ENCODE measurements at regions not wholly inside any gene's neighbourhood (a gene's known extent, or its start where the extent isn't known, plus 50 kb on each side); places are given as distances from the start of the nearest gene placed in this dataset.
"Not testable (repeated sequence)": the region's sequence is repeated elsewhere in the genome, so short reads cannot be mapped to it uniquely, and the experiment has no call there.

- no peaks in the 10 kb centered on the region for H3K36me3 ChIP-seq (ENCODE audit: control insufficient read depth, insufficient read depth, low read length)
- DNase-seq = no peak
- 100% methylated on average over 2 of the region's 2 CpGs for WGBS (ENCODE audit: insufficient coverage, low lambda C conversion rate)
- H3K4me1 ChIP-seq (ENCODE audit: control insufficient read depth, insufficient read depth, low read length) = no peaks in the 10 kb centered on the region
- no peaks in the 10 kb centered on the region for H3K9me3 ChIP-seq (ENCODE audit: control insufficient read depth, low read depth, low read length)
- no peak overlapping the region for H3K27ac ChIP-seq (ENCODE audit: low read length)
- peaks cover 8% of the 10 kb centered on the region for H3K27me3 ChIP-seq (ENCODE audit: control insufficient read depth, insufficient read depth, low read length)
- no peak overlapping the region for H3K4me3 ChIP-seq (ENCODE audit: low read length)
Observed at GRCh38 chr7:149683181-149683580, 90.2 kb downstream of the ZNF467 start.

- no peak overlapping the region for H3K4me3 ChIP-seq (ENCODE audit: low read length)
- no peak for DNase-seq
- H3K36me3 ChIP-seq (ENCODE audit: control insufficient read depth, insufficient read depth, low read length) = no peaks in the 10 kb centered on the region
- no peaks in the 10 kb centered on the region for H3K9me3 ChIP-seq (ENCODE audit: control insufficient read depth, low read depth, low read length)
- no peaks in the 10 kb centered on the region for H3K4me1 ChIP-seq (ENCODE audit: control insufficient read depth, insufficient read depth, low read length)
- H3K27ac ChIP-seq (ENCODE audit: low read length) = no peak overlapping the region
- peaks cover 8% of the 10 kb centered on the region for H3K27me3 ChIP-seq (ENCODE audit: control insufficient read depth, insufficient read depth, low read length)
Observed at GRCh38 chr7:149682038-149682437, 91.3 kb downstream of the ZNF467 start.

GRCh38 chr7:149681274-149681673 lies 92.1 kb downstream of the ZNF467 start:
- WGBS (ENCODE audit: insufficient coverage, low lambda C conversion rate) = no CpG with 5 or more reads among the region's 1 CpG
- Histone ChIP-seq H3K27me3 (ENCODE audit: control insufficient read depth, insufficient read depth, low read length) (peaks cover 4% of the 10 kb centered on the region), H3K36me3 (ENCODE audit: control insufficient read depth, insufficient read depth, low read length) (no peaks in the 10 kb centered on the region), H3K9me3 (ENCODE audit: control insufficient read depth, low read depth, low read length) (no peaks in the 10 kb centered on the region), H3K27ac (ENCODE audit: low read length) (no peak overlapping the region), H3K4me3 (ENCODE audit: low read length) (no peak overlapping the region), H3K4me1 (ENCODE audit: control insufficient read depth, insufficient read depth, low read length) (no peaks in the 10 kb centered on the region)
- no peak for DNase-seq

- H3K36me3 ChIP-seq (ENCODE audit: control insufficient read depth, insufficient read depth, low read length) = no peaks in the 10 kb centered on the region
- WGBS (ENCODE audit: insufficient coverage, low lambda C conversion rate) = 60% methylated on average over 1 of the region's 2 CpGs
- DNase-seq = no peak
- H3K27me3 ChIP-seq (ENCODE audit: control insufficient read depth, insufficient read depth, low read length) = peaks cover 2% of the 10 kb centered on the region
- no peaks in the 10 kb centered on the region for H3K4me1 ChIP-seq (ENCODE audit: control insufficient read depth, insufficient read depth, low read length)
- H3K9me3 ChIP-seq (ENCODE audit: control insufficient read depth, low read depth, low read length) = no peaks in the 10 kb centered on the region
- H3K4me3 ChIP-seq (ENCODE audit: low read length) = no peak overlapping the region
- H3K27ac ChIP-seq (ENCODE audit: low read length) = no peak overlapping the region
Observed at GRCh38 chr7:149680331-149681025, 92.9 kb downstream of the ZNF467 start.

GRCh38 chr7:149674728-149675385 lies 98.5 kb downstream of the ZNF467 start:
- not testable (repeated sequence) for H3K27me3 ChIP-seq (ENCODE audit: control insufficient read depth, insufficient read depth, low read length); H3K27ac ChIP-seq (ENCODE audit: low read length); H3K4me3 ChIP-seq (ENCODE audit: low read length); DNase-seq; H3K36me3 ChIP-seq (ENCODE audit: control insufficient read depth, insufficient read depth, low read length); H3K9me3 ChIP-seq (ENCODE audit: control insufficient read depth, low read depth, low read length); H3K4me1 ChIP-seq (ENCODE audit: control insufficient read depth, insufficient read depth, low read length)
- WGBS (ENCODE audit: insufficient coverage, low lambda C conversion rate) = 60% methylated on average over 1 of the region's 10 CpGs

- WGBS (ENCODE audit: insufficient coverage, low lambda C conversion rate) = 36% methylated on average over 1 of the region's 5 CpGs
- peaks cover 7% of the 10 kb centered on the region for H3K27me3 ChIP-seq (ENCODE audit: control insufficient read depth, insufficient read depth, low read length)
Observed at GRCh38 chr7:149673006-149673405, 100.4 kb downstream of the ZNF467 start.

GRCh38 chr7:149670288-149670687 lies 103.1 kb downstream of the ZNF467 start:
- H3K27ac ChIP-seq (ENCODE audit: low read length) = no peak overlapping the region
- 38% methylated on average over 1 of the region's 1 CpG for WGBS (ENCODE audit: insufficient coverage, low lambda C conversion rate)
- H3K9me3 ChIP-seq (ENCODE audit: control insufficient read depth, low read depth, low read length) = no peaks in the 10 kb centered on the region
- no peaks in the 10 kb centered on the region for H3K4me1 ChIP-seq (ENCODE audit: control insufficient read depth, insufficient read depth, low read length)
- no peak overlapping the region for H3K4me3 ChIP-seq (ENCODE audit: low read length)
- DNase-seq = no peak
- H3K27me3 ChIP-seq (ENCODE audit: control insufficient read depth, insufficient read depth, low read length) = peaks cover 7% of the 10 kb centered on the region
- no peaks in the 10 kb centered on the region for H3K36me3 ChIP-seq (ENCODE audit: control insufficient read depth, insufficient read depth, low read length)

More at GRCh38 chr7:149673006-149673405, 100.4 kb downstream of the ZNF467 start:
- Histone ChIP-seq H3K36me3 (ENCODE audit: control insufficient read depth, insufficient read depth, low read length) (no peaks in the 10 kb centered on the region), H3K27ac (ENCODE audit: low read length) (no peak overlapping the region), H3K4me3 (ENCODE audit: low read length) (no peak overlapping the region), H3K9me3 (ENCODE audit: control insufficient read depth, low read depth, low read length) (no peaks in the 10 kb centered on the region), H3K4me1 (ENCODE audit: control insufficient read depth, insufficient read depth, low read length) (no peaks in the 10 kb centered on the region)
- DNase-seq = no peak

- Histone ChIP-seq H3K36me3 (ENCODE audit: control insufficient read depth, insufficient read depth, low read length) (no peaks in the 10 kb centered on the region), H3K4me1 (ENCODE audit: control insufficient read depth, insufficient read depth, low read length) (no peaks in the 10 kb centered on the region), H3K27me3 (ENCODE audit: control insufficient read depth, insufficient read depth, low read length) (peaks cover 7% of the 10 kb centered on the region), H3K4me3 (ENCODE audit: low read length) (no peak overlapping the region), H3K27ac (ENCODE audit: low read length) (no peak overlapping the region), H3K9me3 (ENCODE audit: control insufficient read depth, low read depth, low read length) (no peaks in the 10 kb centered on the region)
- 61% methylated on average over 3 of the region's 7 CpGs for WGBS (ENCODE audit: insufficient coverage, low lambda C conversion rate)
- no peak for DNase-seq
Observed at GRCh38 chr7:149669121-149669818, 104.1 kb downstream of the ZNF467 start.

GRCh38 chr7:149666360-149666945 lies 106.9 kb downstream of the ZNF467 start:
- no peak for DNase-seq
- Histone ChIP-seq H3K9me3 (ENCODE audit: control insufficient read depth, low read depth, low read length) (no peaks in the 10 kb centered on the region), H3K4me3 (ENCODE audit: low read length) (no peak overlapping the region), H3K4me1 (ENCODE audit: control insufficient read depth, insufficient read depth, low read length) (no peaks in the 10 kb centered on the region), H3K36me3 (ENCODE audit: control insufficient read depth, insufficient read depth, low read length) (no peaks in the 10 kb centered on the region), H3K27ac (ENCODE audit: low read length) (no peak overlapping the region), H3K27me3 (ENCODE audit: control insufficient read depth, insufficient read depth, low read length) (peaks cover 3% of the 10 kb centered on the region)
- no CpG with 5 or more reads among the region's 1 CpG for WGBS (ENCODE audit: insufficient coverage, low lambda C conversion rate)

GRCh38 chr7:149665618-149666017 lies 107.8 kb downstream of the ZNF467 start:
- H3K27me3 ChIP-seq (ENCODE audit: control insufficient read depth, insufficient read depth, low read length); H3K4me3 ChIP-seq (ENCODE audit: low read length); DNase-seq; H3K4me1 ChIP-seq (ENCODE audit: control insufficient read depth, insufficient read depth, low read length); H3K36me3 ChIP-seq (ENCODE audit: control insufficient read depth, insufficient read depth, low read length); H3K9me3 ChIP-seq (ENCODE audit: control insufficient read depth, low read depth, low read length); H3K27ac ChIP-seq (ENCODE audit: low read length): not testable (repeated sequence)
- WGBS (ENCODE audit: insufficient coverage, low lambda C conversion rate) = no CpG with 5 or more reads among the region's 2 CpGs
